ENCODE measurements at regions not wholly inside any gene's neighbourhood (a gene's known extent, or its start where the extent isn't known, plus 50 kb on each side); places are given as distances from the start of the nearest gene placed in this dataset.

GRCh38 chr6:33907227-33907626 lies 103.4 kb upstream of the MLN start:
- no peak for TF ChIP-seq CTCF (IDR thresholded peaks at IDR 0.05)
- no peak for TF ChIP-seq POLR2AphosphoS5 (IDR thresholded peaks at IDR 0.05)

All from breast epithelium (tissue), 3 donors.